Esophagus mucosa (tissue), 1 donor: ENCODE measurements at regions not wholly inside any gene's neighbourhood (a gene's known extent, or its start where the extent isn't known, plus 50 kb on each side); places are given as distances from the start of the nearest gene placed in this dataset.

ENCODE experiments used
- ATAC-seq: fragments of 200-7000 bp; cut with Tn5 transposase; one replicate; pipeline ENCODE4 v1.9.1; 2020
- donor health status: DM: yes; HTN: yes; CAD: no.

DNA sequence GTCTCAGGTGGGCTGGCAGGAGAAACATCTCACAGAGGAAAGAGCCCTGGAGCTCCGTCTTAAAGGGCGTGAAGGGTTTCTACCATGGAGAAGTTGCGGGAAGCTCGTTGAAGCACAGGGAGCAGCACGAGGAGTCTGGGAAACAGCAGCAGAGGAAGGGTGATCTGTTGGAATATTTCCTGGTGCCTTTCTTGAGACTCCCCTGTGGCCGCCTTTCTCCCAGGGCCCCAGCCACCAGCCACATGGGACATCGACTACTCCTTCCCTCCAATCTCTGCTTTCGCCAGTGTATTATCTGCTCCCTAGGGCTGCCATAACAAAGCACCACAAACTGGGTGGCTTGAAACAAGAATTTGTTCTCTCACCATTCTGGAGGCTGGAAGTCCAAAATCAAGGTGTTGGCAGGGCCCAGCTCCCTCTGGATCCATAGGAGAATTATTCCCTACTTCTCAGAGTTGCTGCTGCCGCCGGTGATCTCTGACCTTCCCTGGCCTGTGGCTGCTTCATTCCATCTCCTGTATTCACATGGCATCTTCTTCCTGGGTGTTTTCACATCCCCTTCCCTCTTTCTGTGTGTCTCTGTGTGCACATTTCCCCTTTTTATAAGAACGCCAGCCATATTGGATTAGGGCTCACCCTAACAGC, 152.8 kb upstream of the GSC start:
- ATAC-seq, result no peak

GRCh38 chr14:94921882-94922585, 152.1 kb upstream of the GSC start:
- no peak for ATAC-seq

DNA sequence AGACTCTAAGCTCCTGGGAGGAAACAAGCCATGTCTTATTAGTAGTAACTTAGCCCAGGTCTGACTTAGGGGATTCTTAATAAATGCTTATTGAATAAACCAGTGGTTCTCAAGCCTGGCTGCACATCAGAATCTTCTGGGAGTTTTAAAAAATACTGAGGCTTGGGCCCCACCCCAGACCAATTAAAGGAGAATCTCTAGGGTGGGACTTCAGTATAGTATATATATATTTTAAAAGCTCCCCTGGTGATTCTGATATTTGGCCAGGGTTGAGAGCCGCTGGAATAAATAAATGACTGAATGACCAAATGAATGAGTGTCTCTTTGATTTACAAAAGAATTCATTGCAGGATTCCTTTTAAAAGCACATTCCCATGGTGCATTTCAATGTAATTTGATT, 151.5 kb upstream of the GSC start:
- no peak for ATAC-seq

GRCh38 chr14:94919896-94920295, 150.0 kb upstream of the GSC start:
- no peak for ATAC-seq

GRCh38 chr14:94918896-94919295, 149.0 kb upstream of the GSC start:
- ATAC-seq, result peak; percentile 39

GRCh38 chr14:94917041-94917600, 147.2 kb upstream of the GSC start:
- no peak for ATAC-seq

DNA sequence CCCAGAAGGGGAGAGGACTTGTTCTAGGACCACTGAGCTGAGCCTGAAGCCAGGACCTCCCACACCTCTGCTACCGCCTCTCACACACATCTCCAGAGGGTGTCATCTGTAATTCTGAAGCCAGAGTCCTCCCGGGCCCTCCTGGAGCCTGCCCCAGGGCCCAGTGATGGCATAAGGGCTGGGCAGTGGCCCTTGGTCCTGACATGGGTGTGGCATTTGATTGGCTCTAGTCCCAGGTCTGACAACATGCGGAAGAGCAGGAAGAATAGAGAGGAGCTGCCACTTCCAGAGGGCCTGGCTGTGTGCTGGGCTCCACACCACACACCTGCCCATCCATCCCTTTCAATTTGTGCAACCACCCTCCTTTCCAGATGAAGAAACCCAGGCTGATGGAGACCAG, 144.3 kb upstream of the GSC start:
- no peak for ATAC-seq

DNA sequence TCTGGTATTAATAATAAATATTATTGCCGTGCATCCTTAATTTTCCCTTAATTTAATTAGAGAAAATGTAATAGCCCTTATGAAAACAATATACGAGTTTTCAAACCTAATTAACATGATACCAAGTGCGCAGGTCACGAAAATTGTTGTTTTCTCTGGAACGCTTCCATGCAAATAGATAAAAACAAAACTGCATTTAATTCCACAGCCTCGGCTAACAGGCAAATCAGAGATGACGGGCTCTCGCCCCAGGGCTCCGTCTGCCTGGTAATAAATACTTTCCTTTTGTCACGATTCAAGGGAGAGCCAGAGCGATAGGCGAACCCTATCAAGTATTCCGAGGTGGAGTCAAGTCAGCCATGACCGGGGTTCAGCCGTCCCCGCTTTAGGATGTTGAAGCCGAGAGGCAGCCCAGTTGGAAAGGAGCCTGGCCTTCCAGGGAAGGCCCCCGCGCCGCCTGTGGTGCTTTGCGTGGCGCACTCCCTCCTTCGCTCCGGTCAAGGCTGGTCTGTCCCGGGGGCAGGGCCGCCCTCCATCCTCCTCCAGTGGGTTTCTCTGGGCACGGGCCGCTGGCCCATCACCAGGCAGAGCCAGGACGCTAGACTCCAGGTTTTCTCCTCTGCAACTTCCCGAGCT, 137.8 kb upstream of the GSC start:
- no peak for ATAC-seq

DNA sequence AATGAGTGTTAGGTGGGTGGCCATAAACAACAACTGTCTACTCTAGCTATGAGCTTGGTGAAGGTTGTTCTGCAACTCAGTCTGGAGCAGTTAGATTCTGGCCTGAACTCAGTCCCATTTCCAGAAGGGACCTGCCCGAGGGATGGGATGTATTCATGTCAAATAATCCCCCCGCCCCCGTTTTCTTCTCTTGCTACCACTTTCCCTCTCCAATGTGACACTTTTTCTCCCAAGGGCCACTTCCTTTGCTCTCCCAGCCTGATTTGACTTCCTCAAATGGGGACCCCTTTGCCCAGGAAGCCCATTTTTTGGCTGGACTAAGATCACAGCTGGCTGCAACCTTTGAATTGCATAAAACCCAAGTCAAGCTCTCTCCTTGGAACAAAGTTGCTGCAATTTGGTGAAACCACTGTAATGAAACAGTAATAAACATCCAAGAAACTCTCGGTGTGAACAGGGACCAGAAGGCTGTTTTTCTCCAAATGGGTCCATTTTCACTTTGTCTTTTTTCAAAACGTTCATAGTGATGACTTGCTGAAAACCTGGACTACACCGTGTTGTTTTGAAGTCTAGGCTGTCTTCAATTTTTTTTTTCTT, 137.2 kb upstream of the GSC start:
- ATAC-seq, result no peak

DNA sequence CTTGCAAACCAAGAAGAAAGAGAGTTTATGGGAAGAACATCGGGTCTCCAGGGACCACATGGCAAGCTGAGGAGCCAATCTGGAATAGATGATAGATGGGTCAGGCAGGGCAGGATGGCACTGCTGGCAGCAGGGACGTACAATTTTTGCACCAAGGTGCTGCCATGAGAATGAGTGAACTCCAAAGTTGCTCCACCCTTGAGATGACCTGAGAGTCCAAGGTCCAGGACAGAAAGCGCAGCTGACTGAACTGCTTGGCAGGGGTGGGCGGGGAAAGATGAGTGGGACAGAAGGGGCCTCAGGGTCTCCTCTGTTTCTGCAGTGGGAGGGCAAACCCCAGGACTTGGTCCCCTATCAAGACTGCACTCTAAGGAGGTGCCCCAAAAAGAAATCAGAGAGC, 136.7 kb upstream of the GSC start:
- no peak for ATAC-seq

DNA sequence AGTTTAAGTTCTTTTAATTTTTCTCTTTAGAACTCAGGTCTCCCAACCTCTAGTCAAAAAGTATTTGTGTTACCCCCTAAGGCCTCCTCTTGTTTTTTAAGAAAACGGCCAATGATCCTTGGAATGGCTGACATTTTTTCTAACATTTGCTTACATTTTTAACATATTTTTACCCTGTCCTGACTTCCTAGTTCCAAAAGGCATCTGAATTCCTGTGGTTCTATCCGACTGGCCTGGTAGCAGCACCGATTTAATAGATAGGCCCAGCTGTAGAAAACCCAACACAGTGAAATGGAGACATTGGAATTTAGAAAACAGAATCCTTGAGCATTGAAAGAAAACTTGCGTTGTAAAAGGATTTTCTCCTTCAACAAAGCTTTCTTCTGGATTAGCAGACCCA, 134.7 kb upstream of the GSC start:
- no peak for ATAC-seq

DNA sequence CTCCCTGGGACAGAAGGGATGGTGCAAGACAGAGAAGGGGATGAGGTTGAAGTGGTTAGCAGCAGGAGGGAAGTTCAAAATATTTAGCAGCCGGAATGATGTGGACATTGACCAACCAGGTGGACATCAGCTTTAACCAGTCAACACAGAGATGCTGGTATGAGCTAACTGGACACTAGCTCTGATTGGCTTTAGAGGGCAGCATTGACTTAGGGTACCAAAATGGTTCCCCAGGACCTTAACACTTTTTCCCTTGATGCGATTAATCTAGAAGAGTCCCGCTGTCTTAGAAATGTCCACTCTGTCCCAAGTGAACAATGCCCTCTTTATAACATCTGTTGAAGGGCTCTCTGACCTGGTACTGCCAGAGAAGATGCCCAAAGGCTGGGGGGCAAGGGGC, 134.0 kb upstream of the GSC start:
- ATAC-seq, result no peak

DNA sequence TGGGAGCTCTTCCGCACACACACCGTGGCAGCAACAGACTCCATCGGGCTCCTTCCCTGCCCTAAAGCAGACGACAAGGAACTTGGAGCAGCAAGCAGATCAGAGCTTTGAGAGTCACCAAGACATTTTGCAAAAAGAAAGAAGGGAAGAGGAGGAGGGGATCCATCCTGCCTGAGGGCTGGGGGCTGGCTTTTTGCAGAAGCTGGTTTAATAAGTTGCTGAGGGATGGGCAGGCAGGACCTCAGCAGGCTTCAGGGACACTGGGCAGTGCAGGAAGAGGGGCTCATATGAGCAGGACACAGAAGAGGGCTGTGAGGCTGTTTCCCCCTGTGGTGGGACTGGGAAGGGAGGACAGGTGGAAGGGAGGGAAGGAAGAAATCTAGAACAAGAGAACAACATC, 133.4 kb upstream of the GSC start:
- no peak for ATAC-seq

DNA sequence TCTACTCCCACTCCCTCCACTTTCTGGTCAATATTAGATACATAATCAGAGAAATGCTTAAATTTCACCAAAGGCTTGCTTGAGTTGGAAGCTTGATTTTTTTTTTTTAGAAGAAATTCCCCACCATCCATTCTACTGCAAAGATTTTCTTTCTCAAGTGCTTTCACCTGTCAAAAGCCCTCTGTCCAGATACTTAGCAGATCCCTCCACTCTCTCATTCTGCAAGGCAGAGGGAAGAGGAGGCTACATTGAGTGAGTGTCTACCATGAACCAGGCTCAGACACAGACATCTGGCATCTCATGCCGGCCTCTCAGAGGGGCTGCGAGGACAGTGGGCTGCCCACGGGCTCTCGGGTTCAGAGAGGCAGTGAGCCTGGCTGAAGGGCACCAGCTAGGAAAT, 127.6 kb upstream of the GSC start:
- ATAC-seq, result no peak

- no peak for ATAC-seq
Observed at GRCh38 chr14:94897082-94897481, 127.2 kb upstream of the GSC start.

GRCh38 chr14:94893411-94894160, 123.7 kb upstream of the GSC start:
- no peak for ATAC-seq

DNA sequence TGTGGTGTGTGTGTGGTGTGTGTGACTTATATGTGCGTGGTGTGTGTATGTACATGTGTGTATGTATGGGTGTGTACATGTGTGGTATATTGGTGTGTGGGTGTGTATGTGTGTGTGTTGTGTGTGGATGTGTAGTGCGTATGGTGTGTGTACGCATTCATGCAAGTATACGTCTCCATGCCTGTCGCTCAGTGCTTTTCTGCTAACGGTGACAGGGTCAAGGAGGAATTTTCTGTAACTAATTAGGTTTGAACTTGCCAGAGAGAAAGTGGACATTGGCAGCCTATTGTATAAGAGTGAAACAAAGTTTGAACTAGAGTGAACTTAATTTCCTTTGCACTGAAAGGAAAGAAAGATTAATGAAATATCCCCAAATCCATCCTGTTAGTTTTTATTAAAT, 120.9 kb upstream of the GSC start:
- no peak for ATAC-seq

- ATAC-seq, result no peak
Observed at GRCh38 chr14:94889520-94890312, 119.8 kb upstream of the GSC start.

GRCh38 chr14:94888121-94888520, 118.2 kb upstream of the GSC start:
- ATAC-seq, result no peak

DNA sequence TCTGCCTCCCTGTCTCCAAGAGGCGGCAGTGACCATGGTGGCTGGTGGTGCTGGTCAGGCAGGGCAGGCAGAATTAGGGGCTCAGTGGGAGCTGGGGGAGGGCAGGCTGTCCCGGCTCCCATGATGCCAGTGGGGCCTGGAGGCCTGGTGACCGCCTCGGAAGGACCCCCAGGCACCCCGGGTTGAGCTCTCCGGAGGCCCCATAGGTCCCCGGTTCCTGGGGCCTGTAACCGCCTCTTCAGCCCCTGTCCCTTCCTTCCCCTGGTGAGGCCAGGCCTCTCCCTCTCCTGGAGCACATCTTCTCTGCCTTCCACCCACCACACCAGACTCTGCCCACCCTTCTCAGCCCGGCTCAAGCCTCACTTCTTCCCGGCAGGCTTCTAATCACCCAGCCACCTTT, 117.7 kb upstream of the GSC start:
- no peak for ATAC-seq

DNA sequence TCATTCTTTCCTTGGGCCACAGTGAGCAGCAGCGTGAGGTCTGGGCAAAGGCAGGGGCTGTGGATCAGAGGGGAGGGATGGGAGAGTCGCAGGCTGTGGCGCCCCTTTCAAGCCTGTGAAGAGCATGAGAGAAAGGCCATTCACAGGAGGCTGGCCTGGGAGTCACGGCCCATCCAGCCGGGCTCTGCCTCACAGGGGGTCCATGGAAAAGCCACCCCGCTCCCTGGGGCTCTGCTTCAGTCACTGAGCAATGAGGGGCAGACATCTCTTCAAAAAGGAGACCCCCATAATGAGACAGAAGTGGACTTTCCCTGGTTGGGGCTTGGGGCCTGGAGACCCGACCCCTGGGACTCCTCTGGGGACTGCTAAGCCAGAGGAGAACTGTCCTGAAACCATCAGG, 117.0 kb upstream of the GSC start:
- no peak for ATAC-seq
